ENCODE measurements at regions not wholly inside any gene's neighbourhood (a gene's known extent, or its start where the extent isn't known, plus 50 kb on each side); places are given as distances from the start of the nearest gene placed in this dataset.

DNA sequence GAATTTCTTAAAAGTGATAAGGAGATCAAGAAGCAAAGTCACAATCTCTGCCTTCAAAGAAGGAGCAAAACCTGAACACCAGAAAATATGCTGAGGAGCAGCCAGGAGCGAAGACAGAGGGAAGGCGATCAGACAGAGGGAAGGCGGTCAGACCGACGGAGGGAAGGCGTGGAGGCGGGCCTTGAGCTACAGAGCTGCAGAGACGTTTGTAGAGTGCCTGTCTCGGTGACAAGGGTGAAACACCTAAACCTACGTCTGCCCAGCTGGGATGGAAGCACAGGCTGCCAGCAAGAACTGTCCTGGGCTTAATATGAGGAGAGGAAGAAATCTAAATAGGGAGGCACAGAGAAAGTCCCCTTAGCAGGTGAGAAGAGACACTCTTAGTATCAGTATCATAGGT is 476.0 kb downstream of the OCA2 start:
- TF ChIP-seq, protein P1, sequence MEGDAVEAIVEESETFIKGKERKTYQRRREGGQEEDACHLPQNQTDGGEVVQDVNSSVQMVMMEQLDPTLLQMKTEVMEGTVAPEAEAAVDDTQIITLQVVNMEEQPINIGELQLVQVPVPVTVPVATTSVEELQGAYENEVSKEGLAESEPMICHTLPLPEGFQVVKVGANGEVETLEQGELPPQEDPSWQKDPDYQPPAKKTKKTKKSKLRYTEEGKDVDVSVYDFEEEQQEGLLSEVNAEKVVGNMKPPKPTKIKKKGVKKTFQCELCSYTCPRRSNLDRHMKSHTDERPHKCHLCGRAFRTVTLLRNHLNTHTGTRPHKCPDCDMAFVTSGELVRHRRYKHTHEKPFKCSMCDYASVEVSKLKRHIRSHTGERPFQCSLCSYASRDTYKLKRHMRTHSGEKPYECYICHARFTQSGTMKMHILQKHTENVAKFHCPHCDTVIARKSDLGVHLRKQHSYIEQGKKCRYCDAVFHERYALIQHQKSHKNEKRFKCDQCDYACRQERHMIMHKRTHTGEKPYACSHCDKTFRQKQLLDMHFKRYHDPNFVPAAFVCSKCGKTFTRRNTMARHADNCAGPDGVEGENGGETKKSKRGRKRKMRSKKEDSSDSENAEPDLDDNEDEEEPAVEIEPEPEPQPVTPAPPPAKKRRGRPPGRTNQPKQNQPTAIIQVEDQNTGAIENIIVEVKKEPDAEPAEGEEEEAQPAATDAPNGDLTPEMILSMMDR (IDR thresholded peaks at IDR 0.05; ENCODE audit: low read depth, low read length), result no peak
- TF ChIP-seq POLR2A (IDR thresholded peaks at IDR 0.05; ENCODE audit: extremely low read depth, insufficient read length) (no peak), MYC (IDR thresholded peaks at IDR 0.05; ENCODE audit: low read depth, low read length) (no peak)

Measured in NB4 (cell line).